Heart left ventricle (tissue), 13 donors: ENCODE measurements at regions not wholly inside any gene's neighbourhood (a gene's known extent, or its start where the extent isn't known, plus 50 kb on each side); places are given as distances from the start of the nearest gene placed in this dataset.

Experiments used
- POLR2A ChIP-seq, 2 donors: fragments of 450-650 bp; IDR thresholded peaks; one replicate each; pipeline ENCODE4 v1.6.1; 2017; ENCODE audit warnings: antibody characterized with exemption in 2 of 2, mild to moderate bottlenecking in 2 of 2, moderate library complexity in 2 of 2
- TF ChIP-seq, protein P1 (sequence below), 12 donors: fragments of 200-600 bp; sonication (generic) in 4 of 12; IDR thresholded peaks; one replicate each; pipeline versions ENCODE4 v1.5.0 to v1.8.0; 2018 to 2022; ENCODE audit warnings: antibody characterized with exemption in 12 of 12, mild to moderate bottlenecking in 5 of 12
- donor health status: ischemic (EF 13 %, LVEDD 7.1; RV severe dilation, severe dysfunction).
- donor health status: DM: no; HTN: yes; CAD: no.
- donor health status: DM: no; HTN: no; CAD: no.
- donor health status: ischemic (EF 25% LVEDD 6.9; RV normal size, moderate dysfunction).
- donor health status: ischemic (EF 25% LVEDD 5.7; RV mildly dilated, moderate dysfunction).
- donor health status: ischemic (EF 35%, LVEDD 5.7; RV mildly dilated, moderate dysfunction).
- donor health status: nonischemic (EF 11% LVEDD 7.7; RV severe dilation, severe dysfunction).
- donor health status: DM: yes; HTN: yes; CAD: no.
- donor health status: PGD.
- donor health status: ischemic (EF 29% LVEDD 5.4; RV normal size, mild dysfunction).
- donor health status: nonischemic (EF 23%, LVEDD 6.1; RV moderate dilation, normal function).

DNA sequence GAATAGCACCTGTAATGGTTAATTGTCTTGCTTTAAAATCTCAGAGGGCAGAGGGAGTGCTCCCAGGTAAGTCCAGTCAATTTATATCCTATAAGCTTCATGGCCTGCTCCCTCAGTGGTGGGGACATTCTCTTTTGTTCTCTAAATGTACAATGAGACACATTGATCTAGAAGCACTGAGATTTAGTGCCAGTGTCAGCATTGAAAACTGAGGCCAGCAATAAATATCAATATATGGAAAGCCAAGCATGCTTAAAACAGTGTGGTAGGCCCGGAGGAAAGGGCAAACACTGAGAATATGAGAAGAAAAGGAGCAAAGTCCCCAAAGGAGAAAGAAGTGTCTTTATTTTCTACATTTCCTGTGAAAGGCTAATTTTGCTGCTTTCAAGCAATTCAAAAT, 68.4 kb upstream of the CCN2 start:
- TF ChIP-seq, protein P1, sequence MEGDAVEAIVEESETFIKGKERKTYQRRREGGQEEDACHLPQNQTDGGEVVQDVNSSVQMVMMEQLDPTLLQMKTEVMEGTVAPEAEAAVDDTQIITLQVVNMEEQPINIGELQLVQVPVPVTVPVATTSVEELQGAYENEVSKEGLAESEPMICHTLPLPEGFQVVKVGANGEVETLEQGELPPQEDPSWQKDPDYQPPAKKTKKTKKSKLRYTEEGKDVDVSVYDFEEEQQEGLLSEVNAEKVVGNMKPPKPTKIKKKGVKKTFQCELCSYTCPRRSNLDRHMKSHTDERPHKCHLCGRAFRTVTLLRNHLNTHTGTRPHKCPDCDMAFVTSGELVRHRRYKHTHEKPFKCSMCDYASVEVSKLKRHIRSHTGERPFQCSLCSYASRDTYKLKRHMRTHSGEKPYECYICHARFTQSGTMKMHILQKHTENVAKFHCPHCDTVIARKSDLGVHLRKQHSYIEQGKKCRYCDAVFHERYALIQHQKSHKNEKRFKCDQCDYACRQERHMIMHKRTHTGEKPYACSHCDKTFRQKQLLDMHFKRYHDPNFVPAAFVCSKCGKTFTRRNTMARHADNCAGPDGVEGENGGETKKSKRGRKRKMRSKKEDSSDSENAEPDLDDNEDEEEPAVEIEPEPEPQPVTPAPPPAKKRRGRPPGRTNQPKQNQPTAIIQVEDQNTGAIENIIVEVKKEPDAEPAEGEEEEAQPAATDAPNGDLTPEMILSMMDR (IDR thresholded peaks at IDR 0.05): no peak
- TF ChIP-seq POLR2A (IDR thresholded peaks at IDR 0.05): no peak
